GM06990 (cell line): ENCODE measurements at regions not wholly inside any gene's neighbourhood (a gene's known extent, or its start where the extent isn't known, plus 50 kb on each side); places are given as distances from the start of the nearest gene placed in this dataset.

Experiments used
- DNase-seq: peaks from one replicate; pipeline ENCODE4 v3.0.0-alpha.2; 2011; ENCODE audit not compliant: insufficient read length; ENCODE audit errors: extremely low read depth
- H3K27me3 ChIP-seq: replicated peaks from 2 replicates; pipeline ENCODE4 v1.6.0; 2011; ENCODE audit warnings: low read length; ENCODE audit not compliant: control insufficient read depth, insufficient read depth
- H3K36me3 ChIP-seq: 2 replicates; pipeline ENCODE4 v1.5.1; 2011; ENCODE audit warnings: low read length; ENCODE audit not compliant: control insufficient read depth, insufficient read depth
- H3K4me3 ChIP-seq: replicated peaks from 2 replicates; pipeline ENCODE4 v1.5.1; 2011; ENCODE audit warnings: low read depth, mild to moderate bottlenecking, control low read depth, low read length
- TF ChIP-seq, protein P1 (sequence below): IDR thresholded peaks from 2 replicates; pipeline ENCODE4 v1.5.1; 2011; ENCODE audit warnings: low read length, control low read depth, mild to moderate bottlenecking, inconsistent platforms; ENCODE audit not compliant: insufficient read depth, poor library complexity, severe bottlenecking

DNA sequence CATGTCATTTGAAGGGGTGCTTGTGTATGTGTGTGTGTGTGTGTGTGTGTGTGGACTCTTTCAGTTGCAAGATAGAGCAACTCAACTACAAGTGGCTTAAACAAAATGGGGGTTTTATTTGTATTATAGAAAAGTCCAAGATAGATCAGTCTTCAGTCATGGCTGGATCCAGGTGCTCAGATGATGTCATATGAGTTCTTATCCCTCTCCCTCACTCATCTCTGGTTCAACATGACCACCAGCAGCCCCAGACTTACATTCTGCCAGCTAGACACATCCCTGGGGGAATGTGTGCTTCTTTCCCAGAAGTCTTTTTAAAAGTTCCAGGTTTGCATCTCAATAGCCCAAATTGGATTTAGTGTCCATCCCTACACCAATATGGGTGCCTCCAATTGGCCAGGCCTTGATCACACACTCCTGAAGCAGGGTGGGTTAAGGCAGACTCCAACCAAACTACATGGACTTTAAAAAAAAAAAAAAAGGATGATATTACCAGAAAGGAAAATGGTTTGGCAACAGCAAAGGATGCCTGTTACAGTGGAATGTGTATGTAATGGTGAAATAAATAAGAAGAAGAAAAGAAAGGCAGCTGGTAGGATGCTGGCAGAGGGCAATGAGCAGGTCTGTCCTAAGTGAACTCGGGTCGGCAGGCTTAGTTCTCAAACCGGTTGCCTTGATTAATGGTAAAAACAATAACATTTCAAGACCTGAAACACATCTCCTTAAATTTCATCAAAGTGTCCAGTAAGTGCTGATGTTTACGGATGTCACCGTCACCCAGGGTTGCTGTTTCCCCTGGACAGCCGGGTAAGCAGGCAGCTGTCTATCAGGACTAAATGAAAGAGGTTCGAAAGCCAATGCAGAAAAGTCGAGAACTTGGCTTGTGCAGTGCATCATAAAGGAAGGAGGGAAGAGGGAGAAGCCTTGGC is 107.7 kb downstream of the SMIM20 start:
- Histone ChIP-seq H3K4me3 (no peak overlapping the region), H3K36me3 (no peaks in the 10 kb centered on the region), H3K27me3 (no peaks in the 10 kb centered on the region; the same call in 1 of the 2 replicates)
- DNase-seq = no peak
- TF ChIP-seq, protein P1, sequence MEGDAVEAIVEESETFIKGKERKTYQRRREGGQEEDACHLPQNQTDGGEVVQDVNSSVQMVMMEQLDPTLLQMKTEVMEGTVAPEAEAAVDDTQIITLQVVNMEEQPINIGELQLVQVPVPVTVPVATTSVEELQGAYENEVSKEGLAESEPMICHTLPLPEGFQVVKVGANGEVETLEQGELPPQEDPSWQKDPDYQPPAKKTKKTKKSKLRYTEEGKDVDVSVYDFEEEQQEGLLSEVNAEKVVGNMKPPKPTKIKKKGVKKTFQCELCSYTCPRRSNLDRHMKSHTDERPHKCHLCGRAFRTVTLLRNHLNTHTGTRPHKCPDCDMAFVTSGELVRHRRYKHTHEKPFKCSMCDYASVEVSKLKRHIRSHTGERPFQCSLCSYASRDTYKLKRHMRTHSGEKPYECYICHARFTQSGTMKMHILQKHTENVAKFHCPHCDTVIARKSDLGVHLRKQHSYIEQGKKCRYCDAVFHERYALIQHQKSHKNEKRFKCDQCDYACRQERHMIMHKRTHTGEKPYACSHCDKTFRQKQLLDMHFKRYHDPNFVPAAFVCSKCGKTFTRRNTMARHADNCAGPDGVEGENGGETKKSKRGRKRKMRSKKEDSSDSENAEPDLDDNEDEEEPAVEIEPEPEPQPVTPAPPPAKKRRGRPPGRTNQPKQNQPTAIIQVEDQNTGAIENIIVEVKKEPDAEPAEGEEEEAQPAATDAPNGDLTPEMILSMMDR = no peak

DNA sequence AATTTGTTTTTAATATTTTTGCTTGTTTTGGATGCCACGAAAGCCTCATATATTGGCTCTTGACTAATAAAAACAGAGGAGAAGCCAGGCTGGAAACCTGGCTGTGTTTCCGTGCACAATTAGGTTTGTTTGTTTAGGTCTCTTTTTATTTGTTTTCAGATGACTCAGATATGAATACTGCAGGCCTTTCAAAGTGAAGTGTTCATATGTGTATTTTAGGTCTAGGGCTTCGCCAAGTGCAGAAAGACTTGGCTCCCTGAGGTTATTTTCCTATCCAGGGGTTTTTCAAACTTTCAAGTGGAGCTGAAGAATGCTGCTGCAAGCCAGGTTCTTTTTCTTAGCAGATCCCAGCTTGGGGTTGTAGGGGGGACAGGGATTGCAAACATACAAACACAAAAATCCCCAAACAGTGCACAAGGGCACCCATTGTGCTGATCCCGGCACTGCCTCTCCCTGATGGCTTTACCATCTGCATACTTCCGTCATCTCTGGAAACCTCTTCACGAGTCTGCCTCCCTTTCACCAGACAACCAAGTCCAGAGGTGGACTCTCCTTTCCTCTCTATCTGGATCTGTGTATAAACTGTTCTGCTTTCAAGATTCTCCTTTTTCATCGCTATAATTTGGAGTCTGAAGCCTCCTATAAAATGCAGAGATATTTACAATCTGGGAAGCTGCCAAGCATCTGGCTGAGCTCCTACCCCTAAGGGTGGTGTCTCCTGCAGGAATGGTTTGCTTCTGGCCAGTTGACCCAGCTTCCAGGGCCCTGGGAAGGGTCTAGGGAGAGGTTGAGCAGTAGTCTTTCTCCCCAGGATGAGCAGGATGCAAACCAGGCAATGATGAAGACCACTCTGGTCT is 108.6 kb downstream of the SMIM20 start:
- TF ChIP-seq, protein P1 = no peak
- DNase-seq = no peak
- Histone ChIP-seq H3K27me3 (no peaks in the 10 kb centered on the region; the same call in 1 of the 2 replicates), H3K36me3 (no peaks in the 10 kb centered on the region), H3K4me3 (no peak overlapping the region)

DNA sequence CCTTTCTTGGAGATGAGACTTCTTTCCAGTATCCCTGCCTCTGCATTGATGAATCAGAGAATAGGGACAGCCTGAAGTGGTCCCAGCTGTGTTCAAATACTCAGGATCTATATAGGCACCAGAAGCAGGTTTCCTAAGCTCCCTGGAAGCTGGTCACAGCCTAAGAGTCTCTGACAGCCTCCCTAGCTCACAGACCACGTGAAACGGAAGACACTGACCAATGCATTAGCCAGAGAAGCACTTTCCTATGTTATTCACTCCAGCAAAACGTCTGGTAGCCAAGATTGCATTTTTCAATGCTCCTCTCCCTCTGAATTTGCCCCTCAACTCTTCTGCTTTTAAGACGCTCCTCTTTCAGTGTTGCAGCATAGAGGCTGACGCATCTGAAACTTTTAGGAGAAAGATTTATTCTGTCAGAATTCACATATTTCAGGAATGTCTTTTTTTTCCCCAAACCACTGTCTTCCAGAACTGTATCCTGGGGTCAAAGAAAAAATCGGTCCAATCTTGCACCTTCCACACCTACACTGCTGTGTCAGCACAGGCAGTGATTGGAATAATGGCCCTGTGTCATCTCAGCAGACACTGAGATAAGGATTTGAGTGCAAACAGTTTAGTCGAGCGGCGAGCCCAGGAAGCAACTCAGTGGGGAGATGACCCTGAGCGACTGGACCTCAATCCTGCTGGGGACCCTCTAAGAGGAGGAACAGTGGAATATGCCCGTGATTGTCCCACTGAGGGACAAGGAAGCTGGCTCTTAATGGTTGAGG is 109.4 kb downstream of the SMIM20 start:
- DNase-seq = no peak
- TF ChIP-seq, protein P1 = no peak
- H3K4me3 ChIP-seq = no peak overlapping the region

DNA sequence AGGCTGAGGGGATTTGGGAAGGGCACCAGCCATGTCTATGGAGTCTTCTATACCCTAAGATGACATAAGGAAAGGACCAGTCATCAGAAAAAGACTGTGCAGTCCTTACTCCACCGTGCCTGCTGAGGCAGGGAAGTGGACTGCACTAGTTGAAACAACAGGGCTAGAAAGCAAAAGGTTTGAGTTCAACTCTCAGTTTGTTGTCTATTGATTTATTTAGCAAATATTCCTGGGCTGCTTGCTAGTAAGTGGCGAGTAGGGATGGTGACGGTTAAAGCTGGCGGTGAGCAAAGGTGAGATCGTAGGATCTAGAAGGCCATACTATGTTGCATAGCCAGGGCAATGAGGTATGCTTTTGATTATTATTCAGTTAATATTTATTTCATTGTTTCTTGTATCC is 110.1 kb downstream of the SMIM20 start:
- no peak overlapping the region for H3K4me3 ChIP-seq
- TF ChIP-seq, protein P1 = no peak
- H3K27me3 ChIP-seq = no peaks in the 10 kb centered on the region; the same call in 1 of the 2 replicates
- no peak for DNase-seq
- H3K36me3 ChIP-seq = no peaks in the 10 kb centered on the region

More for the DNA sequence above, 109.4 kb downstream of the SMIM20 start:
- Histone ChIP-seq H3K36me3 (no peaks in the 10 kb centered on the region), H3K27me3 (no peaks in the 10 kb centered on the region; the same call in 1 of the 2 replicates)

DNA sequence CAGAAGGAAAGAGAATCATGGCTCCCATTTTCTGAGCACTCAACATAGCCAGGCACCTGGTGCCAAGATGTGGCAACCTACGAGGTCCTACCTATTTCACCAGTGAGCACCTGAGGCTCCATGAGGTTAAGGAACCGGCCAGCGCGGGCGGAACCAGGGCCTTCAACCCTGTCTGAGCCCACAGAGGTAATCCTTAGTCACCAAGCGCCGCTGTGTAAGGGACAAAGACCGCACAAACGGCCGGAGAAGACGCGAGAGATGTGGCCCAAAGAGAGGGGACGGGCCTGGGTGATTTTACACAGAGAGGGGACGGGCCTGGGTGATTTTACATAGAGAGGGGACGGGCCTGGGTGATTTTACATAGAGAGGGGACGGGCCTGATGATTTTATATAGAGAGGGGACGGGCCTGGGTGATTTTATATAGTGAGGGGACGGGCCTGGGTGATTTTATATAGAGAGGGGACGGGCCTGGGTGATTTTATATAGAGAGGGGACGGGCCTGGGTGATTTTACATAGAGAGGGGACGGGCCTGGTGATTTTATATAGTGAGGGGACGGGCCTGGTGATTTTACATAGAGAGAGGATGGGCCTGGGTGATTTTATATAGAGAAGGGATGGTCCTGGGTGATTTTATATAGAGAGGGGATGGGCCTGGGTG is 114.2 kb downstream of the SMIM20 start:
- H3K36me3 ChIP-seq = no peaks in the 10 kb centered on the region
- TF ChIP-seq, protein P1 = no peak
- H3K27me3 ChIP-seq = no peaks in the 10 kb centered on the region
- DNase-seq = no peak
- no peak overlapping the region for H3K4me3 ChIP-seq
